C4-2B (cell line): ENCODE measurements at regions not wholly inside any gene's neighbourhood (a gene's known extent, or its start where the extent isn't known, plus 50 kb on each side); places are given as distances from the start of the nearest gene placed in this dataset.

ENCODE experiments used
- CTCF ChIP-seq: fragments of 450-650 bp; conservative IDR thresholded peaks from 2 replicates; pipeline ENCODE4 v1.5.1; 2017; ENCODE audit warnings: mild to moderate bottlenecking
- ZFX ChIP-seq: fragments of 450-650 bp; IDR thresholded peaks from 2 replicates; pipeline ENCODE4 v1.6.1; 2017

- TF ChIP-seq CTCF: no peak
- TF ChIP-seq ZFX: no peak
Observed at GRCh38 chr11:131305005-131305404, 65.4 kb upstream of the NTM start.
